ENCODE measurements at regions not wholly inside any gene's neighbourhood (a gene's known extent, or its start where the extent isn't known, plus 50 kb on each side); places are given as distances from the start of the nearest gene placed in this dataset.

- H3K4me1 Mint-ChIP-seq: no peaks in the 10 kb centered on the region
- Histone ChIP-seq H4K91ac (ENCODE audit: insufficient read length, low read depth, low read length) (no peak overlapping the region), H2AK5ac (ENCODE audit: insufficient read length, low read length) (no peak overlapping the region), H3T11ph (ENCODE audit: low read length) (no peak overlapping the region), H3K23me2 (ENCODE audit: insufficient read length, low read depth, low read length, poor library complexity, severe bottlenecking) (no peaks in the 10 kb centered on the region), H3K9ac (ENCODE audit: extremely low read depth, insufficient read length, low read length) (no peak overlapping the region), H3K4ac (ENCODE audit: low read depth, low read length) (no peak overlapping the region), H3K4me2 (ENCODE audit: insufficient read depth, insufficient read length, low read length) (no peak overlapping the region), H3K79me1 (ENCODE audit: insufficient read depth, low read depth, low read length, poor library complexity, severe bottlenecking) (no peaks in the 10 kb centered on the region), H3K56ac (ENCODE audit: insufficient read length, low read depth, low read length) (no peak overlapping the region), H3K4me1 (ENCODE audit: insufficient read depth, low read length) (no peaks in the 10 kb centered on the region), H3K27me3 (ENCODE audit: insufficient read depth, low read length) (no peaks in the 10 kb centered on the region), H3K14ac (ENCODE audit: insufficient read depth, low read length) (no peak overlapping the region), H2BK12ac (ENCODE audit: insufficient read length, low read depth, low read length) (no peak overlapping the region), H3K9me3 (ENCODE audit: control insufficient read depth, low read depth, low read length) (no peaks in the 10 kb centered on the region), H2BK15ac (ENCODE audit: low read depth, low read length) (no peak overlapping the region), H4K8ac (replicated peaks; ENCODE audit: insufficient read length, low read depth, low read length) (no peak overlapping the region), H3K23ac (ENCODE audit: insufficient read length, low read depth, low read length) (no peak overlapping the region), H2AFZ (ENCODE audit: low read length) (no peak overlapping the region), H2BK20ac (ENCODE audit: low read depth, low read length, poor library complexity, severe bottlenecking) (no peak overlapping the region), H4K20me1 (ENCODE audit: control insufficient read depth, insufficient read depth, insufficient read length) (no peaks in the 10 kb centered on the region), H4K5ac (ENCODE audit: insufficient read length, low read depth, low read length) (no peak overlapping the region), H3K79me2 (ENCODE audit: insufficient read depth, low read length) (no peaks in the 10 kb centered on the region), H2BK120ac (ENCODE audit: low read depth, low read length, poor library complexity, severe bottlenecking) (no peak overlapping the region), H3K27ac (ENCODE audit: insufficient read length, low read depth, low read length) (no peak overlapping the region), H2BK5ac (ENCODE audit: insufficient read length, low read length) (no peak overlapping the region), H3K18ac (ENCODE audit: insufficient read length, low read depth, low read length) (no peak overlapping the region)
- peaks cover 1% of the 10 kb centered on the region; the same call in 1 of the 2 replicates for H3K27me3 Mint-ChIP-seq (ENCODE audit: low read depth)
- no peak overlapping the region for H3K4me3 Mint-ChIP-seq
- H3K9me3 Mint-ChIP-seq: peaks cover 14 to 15% of the 10 kb centered on the region in 2 experiments
- no CpG with 5 or more reads among the region's 1 CpG for WGBS (ENCODE audit: extremely low coverage, insufficient read length, low lambda C conversion rate)
- peaks cover 4 to 11% (median 4%) of the 10 kb centered on the region in 3 experiments; a peak in 6 of 7 replicates for H3K36me3 Mint-ChIP-seq (ENCODE audit: insufficient read depth in 1 of 3, low read depth in 3 of 3)
- TF ChIP-seq, protein P1, sequence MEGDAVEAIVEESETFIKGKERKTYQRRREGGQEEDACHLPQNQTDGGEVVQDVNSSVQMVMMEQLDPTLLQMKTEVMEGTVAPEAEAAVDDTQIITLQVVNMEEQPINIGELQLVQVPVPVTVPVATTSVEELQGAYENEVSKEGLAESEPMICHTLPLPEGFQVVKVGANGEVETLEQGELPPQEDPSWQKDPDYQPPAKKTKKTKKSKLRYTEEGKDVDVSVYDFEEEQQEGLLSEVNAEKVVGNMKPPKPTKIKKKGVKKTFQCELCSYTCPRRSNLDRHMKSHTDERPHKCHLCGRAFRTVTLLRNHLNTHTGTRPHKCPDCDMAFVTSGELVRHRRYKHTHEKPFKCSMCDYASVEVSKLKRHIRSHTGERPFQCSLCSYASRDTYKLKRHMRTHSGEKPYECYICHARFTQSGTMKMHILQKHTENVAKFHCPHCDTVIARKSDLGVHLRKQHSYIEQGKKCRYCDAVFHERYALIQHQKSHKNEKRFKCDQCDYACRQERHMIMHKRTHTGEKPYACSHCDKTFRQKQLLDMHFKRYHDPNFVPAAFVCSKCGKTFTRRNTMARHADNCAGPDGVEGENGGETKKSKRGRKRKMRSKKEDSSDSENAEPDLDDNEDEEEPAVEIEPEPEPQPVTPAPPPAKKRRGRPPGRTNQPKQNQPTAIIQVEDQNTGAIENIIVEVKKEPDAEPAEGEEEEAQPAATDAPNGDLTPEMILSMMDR (conservative IDR thresholded peaks at IDR 0.05): no peak
- no peak for DNase-seq
- H3K27ac Mint-ChIP-seq: no peak overlapping the region
Measured at GRCh38 chr1:104259481-104259880, 509.8 kb downstream of the AMY1C start.

All from H9 (cell line).